ENCODE measurements at regions not wholly inside any gene's neighbourhood (a gene's known extent, or its start where the extent isn't known, plus 50 kb on each side); places are given as distances from the start of the nearest gene placed in this dataset.

DNA sequence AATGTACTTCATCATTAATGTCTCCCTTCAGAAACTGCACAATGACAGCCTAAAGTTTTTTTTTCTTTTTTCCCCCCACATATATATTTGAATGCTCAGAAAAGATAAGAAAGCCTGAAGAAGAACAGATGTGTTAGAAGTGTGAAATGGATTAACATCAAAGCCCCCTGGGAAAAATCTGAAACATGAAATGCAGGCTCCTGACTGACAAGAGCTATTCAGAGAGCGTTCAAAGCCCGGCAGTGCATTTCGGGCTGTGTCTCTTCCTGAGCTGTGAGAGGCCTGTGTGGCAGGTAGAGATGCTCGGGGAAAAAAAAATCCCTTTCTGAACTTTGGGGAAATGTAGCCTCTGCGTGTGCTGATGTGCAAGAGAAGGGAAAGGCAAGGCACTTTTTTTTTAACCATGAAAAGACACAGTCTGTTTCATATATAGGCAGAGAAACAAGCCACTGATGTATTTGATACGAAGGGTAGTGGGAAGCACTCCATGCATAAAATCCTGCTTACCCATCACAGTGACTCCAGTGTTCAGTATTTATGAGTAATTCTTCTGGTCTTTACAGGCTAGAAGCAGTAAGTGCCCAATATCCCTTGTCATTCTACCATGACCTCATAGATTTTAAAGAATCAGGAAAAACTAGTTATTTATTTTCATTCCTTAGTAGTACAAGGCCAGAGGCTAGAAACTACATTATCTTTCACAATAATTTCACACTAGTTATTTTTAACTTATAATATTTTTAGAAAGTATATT, 1574.2 kb upstream of the PIK3C3 start:
- no peak for TF ChIP-seq EZH2 (IDR thresholded peaks at IDR 0.05)
- no peak for TF ChIP-seq EZH2phosphoT487 (IDR thresholded peaks at IDR 0.05)
